ENCODE measurements at regions not wholly inside any gene's neighbourhood (a gene's known extent, or its start where the extent isn't known, plus 50 kb on each side); places are given as distances from the start of the nearest gene placed in this dataset.

GRCh38 chr7:153934629-153935028 is 117.6 kb upstream of the DPP6 start:
- peak overlapping the region; percentile 39 for H3K4me3 ChIP-seq (ENCODE audit: low read depth, low read length)
- TF ChIP-seq, protein P1, sequence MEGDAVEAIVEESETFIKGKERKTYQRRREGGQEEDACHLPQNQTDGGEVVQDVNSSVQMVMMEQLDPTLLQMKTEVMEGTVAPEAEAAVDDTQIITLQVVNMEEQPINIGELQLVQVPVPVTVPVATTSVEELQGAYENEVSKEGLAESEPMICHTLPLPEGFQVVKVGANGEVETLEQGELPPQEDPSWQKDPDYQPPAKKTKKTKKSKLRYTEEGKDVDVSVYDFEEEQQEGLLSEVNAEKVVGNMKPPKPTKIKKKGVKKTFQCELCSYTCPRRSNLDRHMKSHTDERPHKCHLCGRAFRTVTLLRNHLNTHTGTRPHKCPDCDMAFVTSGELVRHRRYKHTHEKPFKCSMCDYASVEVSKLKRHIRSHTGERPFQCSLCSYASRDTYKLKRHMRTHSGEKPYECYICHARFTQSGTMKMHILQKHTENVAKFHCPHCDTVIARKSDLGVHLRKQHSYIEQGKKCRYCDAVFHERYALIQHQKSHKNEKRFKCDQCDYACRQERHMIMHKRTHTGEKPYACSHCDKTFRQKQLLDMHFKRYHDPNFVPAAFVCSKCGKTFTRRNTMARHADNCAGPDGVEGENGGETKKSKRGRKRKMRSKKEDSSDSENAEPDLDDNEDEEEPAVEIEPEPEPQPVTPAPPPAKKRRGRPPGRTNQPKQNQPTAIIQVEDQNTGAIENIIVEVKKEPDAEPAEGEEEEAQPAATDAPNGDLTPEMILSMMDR (IDR thresholded peaks at IDR 0.05; ENCODE audit: low read depth, low read length): no peak
- H3K4me1 ChIP-seq: no peaks in the 10 kb centered on the region; the same call in 1 of the 2 replicates
- no peaks in the 10 kb centered on the region for H3K36me3 ChIP-seq
- H3K9me3 ChIP-seq: no peaks in the 10 kb centered on the region
- DNase-seq: peak; percentile 51
- no peaks in the 10 kb centered on the region for H3K27me3 ChIP-seq

- no peak for DNase-seq
- Histone ChIP-seq H3K36me3 (no peaks in the 10 kb centered on the region), H3K4me3 (ENCODE audit: low read depth, low read length) (peak overlapping the region; percentile 39), H3K9me3 (no peaks in the 10 kb centered on the region), H3K27me3 (no peaks in the 10 kb centered on the region), H3K4me1 (no peaks in the 10 kb centered on the region; the same call in 1 of the 2 replicates)
- TF ChIP-seq, protein P1 (IDR thresholded peaks at IDR 0.05; ENCODE audit: low read depth, low read length): no peak
Observed at GRCh38 chr7:153935095-153935494, 117.1 kb upstream of the DPP6 start.

GRCh38 chr7:153938451-153938850 is 113.7 kb upstream of the DPP6 start:
- TF ChIP-seq, protein P1 (IDR thresholded peaks at IDR 0.05; ENCODE audit: low read depth, low read length): no peak
- Histone ChIP-seq H3K9me3 (no peaks in the 10 kb centered on the region), H3K27me3 (no peaks in the 10 kb centered on the region), H3K4me3 (ENCODE audit: low read depth, low read length) (no peak overlapping the region), H3K4me1 (no peaks in the 10 kb centered on the region; the same call in 1 of the 2 replicates), H3K36me3 (no peaks in the 10 kb centered on the region)
- no peak for DNase-seq

DNA sequence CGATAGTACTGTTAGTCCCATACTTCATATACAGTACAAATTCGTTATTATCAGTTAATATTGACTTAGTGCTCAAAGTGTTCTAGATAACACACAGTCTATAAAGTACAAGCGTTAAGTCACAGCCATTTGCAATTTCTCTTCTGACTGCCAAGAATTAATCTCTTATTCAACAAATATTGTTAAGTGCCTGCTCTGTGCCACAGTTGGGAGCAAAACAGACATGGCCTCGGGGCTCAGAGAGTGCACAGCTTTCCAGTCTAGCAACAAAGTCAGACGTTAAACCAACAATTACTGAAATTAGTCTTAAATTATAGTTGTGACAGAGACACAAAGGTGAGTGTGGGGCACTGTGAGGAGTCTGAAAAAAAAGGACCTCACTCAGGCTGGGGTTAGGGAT is 113.0 kb upstream of the DPP6 start:
- TF ChIP-seq, protein P1 (IDR thresholded peaks at IDR 0.05; ENCODE audit: low read depth, low read length): no peak
- H3K9me3 ChIP-seq: no peaks in the 10 kb centered on the region
- H3K4me3 ChIP-seq (ENCODE audit: low read depth, low read length): no peak overlapping the region
- H3K27me3 ChIP-seq: no peaks in the 10 kb centered on the region
- DNase-seq: peak; percentile 28
- no peaks in the 10 kb centered on the region; the same call in 1 of the 2 replicates for H3K4me1 ChIP-seq
- H3K36me3 ChIP-seq: no peaks in the 10 kb centered on the region

DNA sequence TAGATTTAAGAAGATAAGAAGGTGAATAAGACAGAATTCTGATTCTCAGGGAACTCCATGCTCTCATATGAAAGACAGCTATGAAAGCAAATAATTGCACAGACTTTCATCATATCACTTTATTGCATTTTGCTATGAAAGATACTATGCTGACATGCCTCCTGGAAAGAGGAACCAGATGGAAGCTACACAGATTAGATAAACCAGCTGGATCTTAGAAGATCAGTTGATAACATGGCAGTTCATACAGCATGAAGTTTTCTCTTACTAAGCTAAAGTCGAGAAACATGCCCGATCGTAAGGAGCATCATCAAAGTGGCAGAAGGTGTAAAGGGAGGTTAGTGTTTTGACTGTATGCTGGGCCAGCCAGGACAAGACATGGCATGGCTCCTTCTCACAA is 112.5 kb upstream of the DPP6 start:
- H3K27me3 ChIP-seq: no peaks in the 10 kb centered on the region
- H3K36me3 ChIP-seq: no peaks in the 10 kb centered on the region
- DNase-seq: no peak
- no peak overlapping the region for H3K4me3 ChIP-seq (ENCODE audit: low read depth, low read length)
- no peaks in the 10 kb centered on the region; the same call in 1 of the 2 replicates for H3K4me1 ChIP-seq
- no peaks in the 10 kb centered on the region for H3K9me3 ChIP-seq
- TF ChIP-seq, protein P1 (IDR thresholded peaks at IDR 0.05; ENCODE audit: low read depth, low read length): no peak

GRCh38 chr7:153941061-153941460 is 111.1 kb upstream of the DPP6 start:
- Histone ChIP-seq H3K27me3 (no peaks in the 10 kb centered on the region), H3K9me3 (no peaks in the 10 kb centered on the region), H3K4me1 (no peaks in the 10 kb centered on the region; the same call in 1 of the 2 replicates), H3K4me3 (ENCODE audit: low read depth, low read length) (no peak overlapping the region), H3K36me3 (no peaks in the 10 kb centered on the region)
- TF ChIP-seq, protein P1 (IDR thresholded peaks at IDR 0.05; ENCODE audit: low read depth, low read length): no peak
- DNase-seq: no peak
